Neural crest cell (in vitro differentiated cells): ENCODE measurements at regions not wholly inside any gene's neighbourhood (a gene's known extent, or its start where the extent isn't known, plus 50 kb on each side); places are given as distances from the start of the nearest gene placed in this dataset.

Source experiments
- DNase-seq: peaks from one replicate; pipeline ENCODE4 v3.0.0; 2021; ENCODE audit warnings: low read depth, mixed read lengths, low spot score
- H3K27ac Mint-ChIP-seq: one replicate; pipeline ENCODE4 v1.8.0; 2021; ENCODE audit warnings: mild to moderate bottlenecking, mixed read lengths; ENCODE audit not compliant: unreplicated experiment
- H3K27me3 Mint-ChIP-seq: 2 replicates; pipeline ENCODE4 v1.8.0; 2021; ENCODE audit warnings: low read depth, mild to moderate bottlenecking, mixed read lengths
- H3K36me3 Mint-ChIP-seq: 2 replicates; pipeline ENCODE4 v1.8.0; 2021; ENCODE audit warnings: low read depth, mild to moderate bottlenecking, mixed read lengths
- H3K4me1 Mint-ChIP-seq: 2 replicates; pipeline ENCODE4 v1.8.0; 2021; ENCODE audit warnings: mixed read lengths
- H3K4me3 Mint-ChIP-seq: one replicate; pipeline ENCODE4 v1.8.0; 2021; ENCODE audit warnings: mild to moderate bottlenecking, mixed read lengths
- H3K9me3 Mint-ChIP-seq: 2 replicates; pipeline ENCODE4 v1.8.0; 2021; ENCODE audit warnings: mixed read lengths
- TF ChIP-seq, protein P1 (sequence below): fragments of 200-600 bp; sonication (generic); conservative IDR thresholded peaks from 2 replicates; pipeline ENCODE4 v1.5.0; 2021; ENCODE audit warnings: antibody characterized with exemption, mild to moderate bottlenecking

DNA sequence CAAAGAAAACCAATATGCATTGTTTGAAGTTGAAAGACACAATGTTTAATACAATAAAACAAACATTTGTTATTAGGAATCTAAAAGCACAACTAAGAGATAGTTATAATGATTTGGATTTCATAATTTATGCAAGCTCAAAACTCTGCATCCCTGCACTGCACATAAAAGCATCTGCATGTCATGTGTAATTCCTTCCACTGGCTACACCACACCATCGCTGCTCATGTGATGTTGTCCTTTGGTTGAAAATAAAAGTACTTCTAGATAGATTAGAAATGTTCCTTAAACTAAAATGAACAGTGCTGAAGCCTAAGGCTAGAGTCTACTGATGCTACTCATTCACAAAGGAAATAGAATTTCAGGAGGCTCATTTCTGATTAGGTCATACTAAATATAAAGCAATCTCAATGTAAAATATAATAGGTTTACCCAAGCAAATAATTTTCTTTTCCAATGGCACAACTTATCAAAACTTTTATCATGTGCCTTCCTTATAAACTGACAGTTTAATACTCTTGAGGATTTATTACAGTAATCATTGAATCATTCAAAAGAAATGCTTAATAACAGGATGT, 130.8 kb upstream of the DKK2 start:
- peaks cover 8% of the 10 kb centered on the region for H3K9me3 Mint-ChIP-seq
- H3K4me1 Mint-ChIP-seq = no peaks in the 10 kb centered on the region
- no peaks in the 10 kb centered on the region for H3K27me3 Mint-ChIP-seq
- no peak overlapping the region for H3K27ac Mint-ChIP-seq
- DNase-seq = no peak
- TF ChIP-seq, protein P1, sequence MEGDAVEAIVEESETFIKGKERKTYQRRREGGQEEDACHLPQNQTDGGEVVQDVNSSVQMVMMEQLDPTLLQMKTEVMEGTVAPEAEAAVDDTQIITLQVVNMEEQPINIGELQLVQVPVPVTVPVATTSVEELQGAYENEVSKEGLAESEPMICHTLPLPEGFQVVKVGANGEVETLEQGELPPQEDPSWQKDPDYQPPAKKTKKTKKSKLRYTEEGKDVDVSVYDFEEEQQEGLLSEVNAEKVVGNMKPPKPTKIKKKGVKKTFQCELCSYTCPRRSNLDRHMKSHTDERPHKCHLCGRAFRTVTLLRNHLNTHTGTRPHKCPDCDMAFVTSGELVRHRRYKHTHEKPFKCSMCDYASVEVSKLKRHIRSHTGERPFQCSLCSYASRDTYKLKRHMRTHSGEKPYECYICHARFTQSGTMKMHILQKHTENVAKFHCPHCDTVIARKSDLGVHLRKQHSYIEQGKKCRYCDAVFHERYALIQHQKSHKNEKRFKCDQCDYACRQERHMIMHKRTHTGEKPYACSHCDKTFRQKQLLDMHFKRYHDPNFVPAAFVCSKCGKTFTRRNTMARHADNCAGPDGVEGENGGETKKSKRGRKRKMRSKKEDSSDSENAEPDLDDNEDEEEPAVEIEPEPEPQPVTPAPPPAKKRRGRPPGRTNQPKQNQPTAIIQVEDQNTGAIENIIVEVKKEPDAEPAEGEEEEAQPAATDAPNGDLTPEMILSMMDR = no peak
- no peak overlapping the region for H3K4me3 Mint-ChIP-seq
- H3K36me3 Mint-ChIP-seq = peaks cover 5% of the 10 kb centered on the region

DNA sequence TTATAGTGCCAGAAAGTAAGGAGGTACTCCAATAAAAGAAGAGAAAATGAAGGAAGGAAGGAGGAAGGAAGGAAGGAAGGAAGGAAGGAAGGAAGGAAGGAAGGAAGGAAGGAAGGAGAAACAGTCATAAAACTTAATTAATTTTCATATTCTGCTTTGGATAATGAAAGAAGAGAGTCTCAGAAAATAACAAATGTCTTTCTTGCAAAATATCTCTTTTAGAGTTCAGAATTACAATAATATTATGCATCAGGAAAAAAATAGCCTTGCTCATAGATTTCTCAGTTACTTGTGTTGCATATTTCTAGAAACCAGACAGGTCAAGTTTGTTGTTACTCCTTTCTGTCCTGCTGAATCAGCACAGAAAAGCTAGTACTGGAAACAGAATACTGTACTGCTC, 130.1 kb upstream of the DKK2 start:
- TF ChIP-seq, protein P1 = no peak
- no peak overlapping the region for H3K27ac Mint-ChIP-seq

DNA sequence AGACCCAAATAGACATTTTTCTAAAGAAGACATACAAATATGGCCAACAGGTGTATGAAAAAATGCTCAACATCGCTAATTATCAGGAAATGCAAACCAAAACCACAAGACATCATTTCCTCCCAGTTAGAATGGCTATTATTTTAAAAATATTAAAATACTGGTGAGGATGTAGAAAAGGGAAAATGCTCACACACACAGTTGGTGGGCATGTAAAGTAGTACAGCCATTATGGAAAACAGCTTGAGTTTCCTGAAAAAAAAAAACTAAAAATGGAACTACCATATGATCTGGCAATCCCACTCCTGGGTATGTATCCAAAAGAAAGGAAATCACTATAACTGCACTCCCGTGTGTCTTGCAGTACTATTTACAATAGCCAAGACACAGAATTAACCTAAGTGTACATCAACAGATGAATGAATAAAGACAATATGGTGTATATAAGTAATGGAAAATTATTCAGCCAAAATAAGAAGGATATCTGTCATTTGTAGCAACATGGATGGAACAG, 128.9 kb upstream of the DKK2 start:
- Mint-ChIP-seq H3K4me1 (no peaks in the 10 kb centered on the region), H3K27ac (no peak overlapping the region), H3K36me3 (peaks cover 5% of the 10 kb centered on the region), H3K4me3 (no peak overlapping the region), H3K27me3 (no peaks in the 10 kb centered on the region), H3K9me3 (peaks cover 8% of the 10 kb centered on the region)
- DNase-seq = no peak
- TF ChIP-seq, protein P1 = no peak

More for the DNA sequence above, 130.1 kb upstream of the DKK2 start:
- H3K4me1 Mint-ChIP-seq = no peaks in the 10 kb centered on the region
- H3K36me3 Mint-ChIP-seq = peaks cover 5% of the 10 kb centered on the region
- no peak overlapping the region for H3K4me3 Mint-ChIP-seq
- H3K9me3 Mint-ChIP-seq = peaks cover 8% of the 10 kb centered on the region
- H3K27me3 Mint-ChIP-seq = no peaks in the 10 kb centered on the region
- DNase-seq = no peak

DNA sequence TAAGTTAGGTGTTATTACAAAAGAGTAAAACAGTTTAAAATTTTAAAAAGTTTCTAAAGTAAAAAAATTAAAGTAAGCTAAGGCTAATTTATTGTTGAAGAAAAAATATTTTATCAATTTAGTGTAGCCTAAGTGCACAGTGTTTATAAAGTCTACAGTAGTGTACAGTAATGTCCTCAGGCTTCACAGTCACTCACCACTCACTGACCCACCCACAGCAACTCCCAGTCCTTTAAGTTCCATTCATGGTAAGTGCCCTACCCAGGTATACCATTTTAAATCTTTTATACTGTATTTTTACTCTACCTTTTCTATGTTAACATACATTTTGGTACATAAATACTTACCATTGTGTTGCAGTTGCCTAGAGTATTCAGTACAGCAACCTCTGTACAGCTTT, 120.3 kb upstream of the DKK2 start:
- Mint-ChIP-seq H3K4me3 (no peak overlapping the region), H3K9me3 (peaks cover 3% of the 10 kb centered on the region), H3K27me3 (no peaks in the 10 kb centered on the region), H3K27ac (no peak overlapping the region), H3K4me1 (no peaks in the 10 kb centered on the region), H3K36me3 (no peaks in the 10 kb centered on the region)
- TF ChIP-seq, protein P1 = no peak
- DNase-seq = no peak

DNA sequence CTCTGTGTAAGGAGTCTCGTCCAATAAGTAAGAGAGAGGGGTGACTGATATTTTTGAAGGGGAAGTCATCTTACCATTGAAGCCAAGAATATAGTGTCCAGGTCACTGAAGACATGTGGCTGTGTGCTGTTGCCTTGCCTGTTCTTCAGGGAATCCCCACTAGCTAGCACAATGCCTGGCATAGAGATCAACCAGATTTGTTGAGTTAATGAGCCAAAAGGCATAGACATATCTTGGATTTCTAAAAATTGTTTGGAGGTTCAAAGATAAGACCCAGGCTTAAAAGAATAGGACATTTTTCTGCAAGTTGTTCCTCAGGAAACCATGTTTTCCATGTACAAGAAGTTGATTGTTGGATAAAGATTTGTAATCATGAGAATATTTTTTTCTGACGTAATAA, 119.3 kb upstream of the DKK2 start:
- H3K27ac Mint-ChIP-seq = no peak overlapping the region
- H3K4me3 Mint-ChIP-seq = no peak overlapping the region
- peaks cover 3% of the 10 kb centered on the region for H3K9me3 Mint-ChIP-seq
- TF ChIP-seq, protein P1 = no peak
- H3K27me3 Mint-ChIP-seq = no peaks in the 10 kb centered on the region
- no peaks in the 10 kb centered on the region for H3K4me1 Mint-ChIP-seq
- no peak for DNase-seq
- H3K36me3 Mint-ChIP-seq = no peaks in the 10 kb centered on the region
